Upper lobe of left lung (tissue), 6 donors: ENCODE measurements at regions not wholly inside any gene's neighbourhood (a gene's known extent, or its start where the extent isn't known, plus 50 kb on each side); places are given as distances from the start of the nearest gene placed in this dataset.
A peak's percentile ranks its signal among the peaks of the same experiment; 100 is the strongest.

Experiments used
- ATAC-seq, 2 donors: fragments of 200-7000 bp; cut with Tn5 transposase; one replicate each; pipeline ENCODE4 v1.9.1; 2022; ENCODE audit warnings: mild to moderate bottlenecking in 2 of 2, moderate library complexity in 2 of 2; ENCODE audit not compliant: low FRiP score in 2 of 2
- DNase-seq, 2 donors: peaks; one replicate each; pipeline ENCODE4 v3.0.0-alpha.2; 2019 to 2020
- H3K27ac ChIP-seq, 4 donors: fragments of 200-600 bp; sonication (generic); one replicate each; pipeline ENCODE4 v1.5.1; 2016 to 2019
- H3K27me3 ChIP-seq, 4 donors: fragments of 200-600 bp; sonication (generic); one replicate each; pipeline ENCODE4 v1.5.1; 2017 to 2019
- H3K36me3 ChIP-seq, 4 donors: fragments of 200-600 bp; sonication (generic); one replicate each; pipeline ENCODE4 v1.5.1; 2016 to 2019
- H3K4me1 ChIP-seq, 4 donors: fragments of 200-600 bp; sonication (generic); one replicate each; pipeline ENCODE4 v1.5.1; 2018 to 2019
- H3K4me3 ChIP-seq, 4 donors: fragments of 200-600 bp; sonication (generic); one replicate each; pipeline ENCODE4 v1.5.1; 2017 to 2019; ENCODE audit warnings: mild to moderate bottlenecking in 2 of 4, moderate library complexity in 1 of 4
- H3K9me3 ChIP-seq, 4 donors: fragments of 200-600 bp; sonication (generic); one replicate each; pipeline ENCODE4 v1.5.1; 2018 to 2019
- CTCF ChIP-seq, 6 experiments: fragments of 450-650 bp in 4 of 6; fragments of 200-600 bp in 2 of 6; sonication (generic) in 2 of 6; IDR thresholded peaks; one replicate each; pipeline ENCODE4 v1.5.1; 2016 to 2019; ENCODE audit warnings: antibody characterized with exemption in 6 of 6
- EP300 ChIP-seq, 4 donors: sonication (generic); formaldehyde crosslinking; IDR thresholded peaks; one replicate each; pipeline ENCODE4 v1.5.1; 2017; ENCODE audit warnings: antibody characterized with exemption in 4 of 4, control low read depth in 2 of 4
- POLR2A ChIP-seq, 4 donors: fragments of 450-650 bp; IDR thresholded peaks; one replicate each; pipeline ENCODE4 v1.5.1; 2016 to 2017; ENCODE audit warnings: antibody characterized with exemption in 4 of 4, mild to moderate bottlenecking in 2 of 4
- POLR2AphosphoS5 ChIP-seq, 2 donors: sonication (generic); formaldehyde crosslinking; IDR thresholded peaks; one replicate each; pipeline ENCODE4 v1.5.1; 2017; ENCODE audit warnings: antibody characterized with exemption in 2 of 2
- WGBS, 2 donors: methylation state at CpG; one replicate each; pipeline ENCODE4 v1.1.5; 2017 to 2018; 5-methylcytosine and 5-hydroxymethylcytosine counted together
- donor health status: DM: no; HTN: no; CAD: no; lungs with moderate emphysema.
- donor health status: DM: no; HTN: yes; CAD: no; lungs with severe emphysema.

GRCh38 chr15:53209396-53210042 is 419.4 kb upstream of the ONECUT1 start:
- H3K27me3 ChIP-seq, result no peaks in the 10 kb centered on the region
- no peak for DNase-seq

GRCh38 chr15:53208751-53209150 is 418.6 kb upstream of the ONECUT1 start:
- no peaks in the 10 kb centered on the region for H3K4me1 ChIP-seq
- WGBS, 2 donors, result 42 to 54% methylated on average over 4 of the region's 4 CpGs
- no peak for TF ChIP-seq POLR2A (IDR thresholded peaks at IDR 0.05)
- TF ChIP-seq EP300 (IDR thresholded peaks at IDR 0.05), result no peak
- no peak for TF ChIP-seq CTCF (IDR thresholded peaks at IDR 0.05)
- no peak for TF ChIP-seq POLR2AphosphoS5 (IDR thresholded peaks at IDR 0.05)
- H3K36me3 ChIP-seq, result no peaks in the 10 kb centered on the region
- H3K4me3 ChIP-seq, result no peak overlapping the region
- no peak for DNase-seq
- H3K9me3 ChIP-seq, result peaks cover 0 to 4% (median 0%) of the 10 kb centered on the region in 4 donors
- no peak overlapping the region for H3K27ac ChIP-seq
- no peaks in the 10 kb centered on the region for H3K27me3 ChIP-seq
- no peak for ATAC-seq

More at GRCh38 chr15:53209396-53210042, 419.4 kb upstream of the ONECUT1 start:
- no peak overlapping the region for H3K27ac ChIP-seq
- no peaks in the 10 kb centered on the region for H3K4me1 ChIP-seq
- no peaks in the 10 kb centered on the region for H3K36me3 ChIP-seq
- H3K9me3 ChIP-seq, result peaks cover 0 to 4% (median 0%) of the 10 kb centered on the region in 4 donors
- WGBS, 2 donors, result 72 to 80% methylated on average over 9 of the region's 9 CpGs
- TF ChIP-seq POLR2A (IDR thresholded peaks at IDR 0.05) (no peak), CTCF (IDR thresholded peaks at IDR 0.05) (no peak), POLR2AphosphoS5 (IDR thresholded peaks at IDR 0.05) (no peak), EP300 (IDR thresholded peaks at IDR 0.05) (no peak)
- no peak overlapping the region for H3K4me3 ChIP-seq
- ATAC-seq, result no peak

GRCh38 chr15:53203454-53203853 is 413.3 kb upstream of the ONECUT1 start:
- Histone ChIP-seq H3K4me1 (no peaks in the 10 kb centered on the region), H3K9me3 (peaks cover 0 to 4% (median 0%) of the 10 kb centered on the region in 4 donors), H3K36me3 (no peaks in the 10 kb centered on the region), H3K27ac (no peak overlapping the region), H3K4me3 (no peak overlapping the region), H3K27me3 (no peaks in the 10 kb centered on the region)
- DNase-seq (no peak), ATAC-seq (no peak)
- 31 to 40% methylated on average over 4 of the region's 4 CpGs for WGBS, 2 donors
- no peak for TF ChIP-seq EP300 (IDR thresholded peaks at IDR 0.05)
- no peak for TF ChIP-seq POLR2A (IDR thresholded peaks at IDR 0.05)
- TF ChIP-seq CTCF (IDR thresholded peaks at IDR 0.05), result no peak
- TF ChIP-seq POLR2AphosphoS5 (IDR thresholded peaks at IDR 0.05), result no peak

GRCh38 chr15:53202876-53203275 is 412.7 kb upstream of the ONECUT1 start:
- no peak overlapping the region for H3K4me3 ChIP-seq
- DNase-seq (no peak), ATAC-seq (no peak)
- WGBS, 2 donors, result 36 to 58% methylated on average over 1 of the region's 1 CpG
- no peak overlapping the region for H3K27ac ChIP-seq
- no peaks in the 10 kb centered on the region for H3K27me3 ChIP-seq
- H3K4me1 ChIP-seq, result no peaks in the 10 kb centered on the region
- peaks cover 0 to 4% (median 0%) of the 10 kb centered on the region in 4 donors for H3K9me3 ChIP-seq
- TF ChIP-seq POLR2A (IDR thresholded peaks at IDR 0.05) (no peak), CTCF (IDR thresholded peaks at IDR 0.05) (no peak), POLR2AphosphoS5 (IDR thresholded peaks at IDR 0.05) (no peak), EP300 (IDR thresholded peaks at IDR 0.05) (no peak)
- no peaks in the 10 kb centered on the region for H3K36me3 ChIP-seq

GRCh38 chr15:53197426-53197839 is 407.3 kb upstream of the ONECUT1 start:
- no peaks in the 10 kb centered on the region for H3K9me3 ChIP-seq
- TF ChIP-seq POLR2AphosphoS5 (IDR thresholded peaks at IDR 0.05) (no peak), POLR2A (IDR thresholded peaks at IDR 0.05) (no peak), CTCF (IDR thresholded peaks at IDR 0.05) (peak; percentile 38 to 72 (median 64)), EP300 (IDR thresholded peaks at IDR 0.05) (no peak)
- WGBS, 2 donors, result 3 to 4% methylated on average over 21 to 23 of the region's 23 CpGs
- H3K4me3 ChIP-seq, result no peak overlapping the region
- DNase-seq (peak; percentile 50 to 84), ATAC-seq (peak in 1 of 2 donors; percentile 86)
- no peaks in the 10 kb centered on the region for H3K36me3 ChIP-seq
- no peaks in the 10 kb centered on the region for H3K27me3 ChIP-seq
- peaks cover 0 to 5% (median 0%) of the 10 kb centered on the region in 4 donors for H3K4me1 ChIP-seq
- H3K27ac ChIP-seq, result no peak overlapping the region
